ENCODE measurements at regions not wholly inside any gene's neighbourhood (a gene's known extent, or its start where the extent isn't known, plus 50 kb on each side); places are given as distances from the start of the nearest gene placed in this dataset.

DNA sequence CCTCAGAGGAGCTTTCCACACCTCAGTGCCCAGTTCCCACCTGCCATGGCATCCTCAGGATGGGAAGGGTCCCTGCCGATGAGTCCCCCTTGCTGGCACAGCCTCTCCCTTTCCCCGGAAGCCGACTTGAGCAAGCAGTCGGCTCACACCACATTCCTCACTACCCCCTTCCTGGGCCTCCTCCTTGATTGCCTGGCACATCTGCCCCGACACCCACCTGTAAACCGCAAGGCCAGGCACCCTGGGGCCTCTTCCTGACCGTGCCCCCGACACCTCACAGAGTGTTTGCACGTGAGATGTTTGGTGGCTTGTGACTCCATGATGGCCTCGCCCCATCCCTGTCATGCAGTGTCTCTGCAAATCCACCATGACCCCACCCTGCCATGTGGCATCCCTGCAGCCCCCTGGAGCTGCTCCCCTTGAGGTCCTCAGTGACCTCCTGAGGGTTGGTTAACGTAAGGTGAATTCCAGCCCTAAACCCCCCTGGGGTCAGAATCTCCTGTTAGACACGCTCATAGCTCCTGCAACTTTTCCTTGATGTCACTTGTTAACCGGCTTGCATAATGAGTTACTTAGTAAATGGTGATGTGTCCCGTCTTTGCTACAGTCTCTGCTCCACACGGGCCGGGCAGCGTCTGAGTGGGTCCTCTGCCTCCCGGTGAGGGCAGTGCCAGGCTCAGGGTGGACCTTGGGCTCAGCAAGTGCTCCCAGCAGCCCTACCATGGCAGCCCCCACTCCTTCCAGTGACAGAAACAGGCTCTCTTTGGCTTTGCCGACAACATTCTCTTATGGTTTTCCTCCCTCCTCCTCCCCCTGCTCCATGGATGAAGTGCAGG lies 115.9 kb upstream of the FRMD1 start:
- Histone ChIP-seq H3K36me3 (no peaks in the 10 kb centered on the region), H3K9me3 (no peaks in the 10 kb centered on the region), H3K4me1 (no peaks in the 10 kb centered on the region), H3K27me3 (no peaks in the 10 kb centered on the region), H3K27ac (no peak overlapping the region), H3K4me3 (no peak overlapping the region), H3K9ac (ENCODE audit: low read depth in 2 of 2, low read length in 2 of 2) (no peak overlapping the region)
- TF ChIP-seq, protein P1, sequence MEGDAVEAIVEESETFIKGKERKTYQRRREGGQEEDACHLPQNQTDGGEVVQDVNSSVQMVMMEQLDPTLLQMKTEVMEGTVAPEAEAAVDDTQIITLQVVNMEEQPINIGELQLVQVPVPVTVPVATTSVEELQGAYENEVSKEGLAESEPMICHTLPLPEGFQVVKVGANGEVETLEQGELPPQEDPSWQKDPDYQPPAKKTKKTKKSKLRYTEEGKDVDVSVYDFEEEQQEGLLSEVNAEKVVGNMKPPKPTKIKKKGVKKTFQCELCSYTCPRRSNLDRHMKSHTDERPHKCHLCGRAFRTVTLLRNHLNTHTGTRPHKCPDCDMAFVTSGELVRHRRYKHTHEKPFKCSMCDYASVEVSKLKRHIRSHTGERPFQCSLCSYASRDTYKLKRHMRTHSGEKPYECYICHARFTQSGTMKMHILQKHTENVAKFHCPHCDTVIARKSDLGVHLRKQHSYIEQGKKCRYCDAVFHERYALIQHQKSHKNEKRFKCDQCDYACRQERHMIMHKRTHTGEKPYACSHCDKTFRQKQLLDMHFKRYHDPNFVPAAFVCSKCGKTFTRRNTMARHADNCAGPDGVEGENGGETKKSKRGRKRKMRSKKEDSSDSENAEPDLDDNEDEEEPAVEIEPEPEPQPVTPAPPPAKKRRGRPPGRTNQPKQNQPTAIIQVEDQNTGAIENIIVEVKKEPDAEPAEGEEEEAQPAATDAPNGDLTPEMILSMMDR (IDR thresholded peaks at IDR 0.05) = no peak
- no peak for DNase-seq
- intact Hi-C loops (cut with DNase I) = loop anchor here (2.0 kb wide), 1 partner anchor 42 kb away; no protein-coding TSS in a partner anchor

DNA sequence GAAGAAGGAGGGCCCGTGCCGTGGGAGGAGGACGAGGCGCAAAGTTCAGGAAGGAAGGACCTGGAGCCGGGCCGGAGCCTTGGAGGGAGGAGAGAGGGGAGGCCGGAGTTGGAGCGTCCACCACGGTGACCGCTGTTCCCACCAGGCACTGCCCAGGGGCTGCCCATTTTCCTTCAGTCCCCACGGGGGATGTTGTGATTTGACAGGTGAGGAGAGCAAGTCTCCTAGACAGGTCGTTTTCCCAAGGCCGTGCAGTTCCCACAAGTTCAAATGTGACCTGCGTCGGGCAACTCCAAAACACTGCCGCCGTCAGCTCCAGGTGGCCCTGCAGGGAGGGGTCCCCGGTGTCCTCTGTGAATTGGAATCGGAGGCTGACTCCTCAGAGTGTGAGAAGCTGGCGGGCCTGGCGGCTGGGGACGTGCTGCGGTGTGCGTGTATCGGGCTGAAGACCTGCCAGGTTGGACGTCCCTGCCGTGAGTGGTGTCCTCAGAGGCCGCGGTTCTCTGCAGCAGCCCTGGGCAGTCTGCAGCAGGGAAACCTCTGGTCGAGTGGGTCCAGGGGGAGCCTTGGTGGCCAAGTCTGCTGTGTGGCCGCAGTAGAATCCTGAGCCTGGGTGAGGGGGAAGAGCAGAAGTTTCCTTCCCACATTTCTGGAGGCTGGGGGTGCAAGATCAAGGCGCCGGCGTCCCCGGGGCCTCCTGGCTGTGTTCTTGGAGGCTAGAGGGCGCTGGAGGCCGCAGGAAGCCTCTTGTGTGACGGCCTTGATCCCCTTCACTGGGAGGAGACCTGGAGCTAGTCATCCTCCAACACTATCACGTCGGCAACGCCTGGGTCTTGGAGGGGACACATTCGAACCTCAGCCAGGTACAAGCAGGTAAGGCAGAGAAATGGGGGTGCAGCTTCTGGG lies 115.1 kb upstream of the FRMD1 start:
- Histone ChIP-seq H3K27me3 (no peaks in the 10 kb centered on the region), H3K36me3 (no peaks in the 10 kb centered on the region), H3K27ac (no peak overlapping the region), H3K4me3 (no peak overlapping the region), H3K9ac (ENCODE audit: low read depth in 2 of 2, low read length in 2 of 2) (no peak overlapping the region), H3K9me3 (no peaks in the 10 kb centered on the region), H3K4me1 (no peaks in the 10 kb centered on the region)
- intact Hi-C loops (cut with DNase I) = loop anchor here (2.0 kb wide), 1 partner anchor 41 kb away; no protein-coding TSS in a partner anchor
- TF ChIP-seq, protein P1 (IDR thresholded peaks at IDR 0.05) = no peak
- no peak for DNase-seq

DNA sequence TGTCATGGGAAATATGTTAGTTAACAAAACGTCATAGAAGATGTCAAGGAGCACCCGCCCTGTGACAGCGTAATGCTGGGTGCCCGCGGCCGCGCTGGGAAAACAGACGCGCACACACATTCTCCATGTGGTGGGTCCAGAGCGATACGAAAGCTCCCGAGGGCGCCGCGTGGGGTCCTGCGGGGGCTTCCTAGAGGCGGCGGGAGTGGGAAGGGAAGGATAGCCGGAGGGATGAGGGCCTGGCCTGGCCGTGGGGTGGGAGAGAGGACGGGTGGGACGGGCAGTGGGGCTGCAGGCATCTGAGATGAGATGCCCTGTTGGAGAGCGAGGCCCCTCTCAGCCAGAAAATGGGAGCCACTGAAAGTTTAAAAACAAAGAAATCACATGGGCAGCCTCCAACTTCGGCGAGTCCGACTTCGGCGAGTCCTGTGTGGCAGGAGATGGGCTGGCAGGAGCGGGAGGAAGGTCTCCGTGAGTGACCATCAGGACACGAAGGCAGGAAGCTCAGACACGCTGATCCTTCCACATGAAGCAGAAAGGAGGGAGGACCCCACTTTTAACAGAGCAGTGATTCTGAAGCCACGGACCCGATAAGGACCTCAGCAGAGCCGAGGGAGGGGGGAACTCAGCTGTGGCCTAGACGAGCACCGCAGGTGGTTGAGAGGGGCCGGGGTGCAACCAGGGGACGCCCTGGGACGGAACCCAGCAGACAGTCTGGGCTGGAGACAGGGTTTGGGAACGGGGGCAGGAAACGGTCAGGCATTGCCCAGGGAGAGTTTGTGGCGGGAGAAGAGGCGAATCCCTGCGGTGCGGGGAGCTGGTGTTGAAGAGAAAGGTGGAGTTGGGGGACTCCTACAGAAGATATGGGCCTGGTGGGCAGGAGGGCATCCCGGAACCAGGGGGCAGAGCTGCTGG lies 114.1 kb upstream of the FRMD1 start:
- DNase-seq = no peak
- Histone ChIP-seq H3K9ac (ENCODE audit: low read depth in 2 of 2, low read length in 2 of 2) (no peak overlapping the region), H3K36me3 (no peaks in the 10 kb centered on the region), H3K4me3 (no peak overlapping the region), H3K9me3 (no peaks in the 10 kb centered on the region), H3K4me1 (no peaks in the 10 kb centered on the region), H3K27ac (no peak overlapping the region), H3K27me3 (no peaks in the 10 kb centered on the region)
- intact Hi-C loops (cut with DNase I) = no loop called here
- TF ChIP-seq, protein P1 (IDR thresholded peaks at IDR 0.05) = no peak

DNA sequence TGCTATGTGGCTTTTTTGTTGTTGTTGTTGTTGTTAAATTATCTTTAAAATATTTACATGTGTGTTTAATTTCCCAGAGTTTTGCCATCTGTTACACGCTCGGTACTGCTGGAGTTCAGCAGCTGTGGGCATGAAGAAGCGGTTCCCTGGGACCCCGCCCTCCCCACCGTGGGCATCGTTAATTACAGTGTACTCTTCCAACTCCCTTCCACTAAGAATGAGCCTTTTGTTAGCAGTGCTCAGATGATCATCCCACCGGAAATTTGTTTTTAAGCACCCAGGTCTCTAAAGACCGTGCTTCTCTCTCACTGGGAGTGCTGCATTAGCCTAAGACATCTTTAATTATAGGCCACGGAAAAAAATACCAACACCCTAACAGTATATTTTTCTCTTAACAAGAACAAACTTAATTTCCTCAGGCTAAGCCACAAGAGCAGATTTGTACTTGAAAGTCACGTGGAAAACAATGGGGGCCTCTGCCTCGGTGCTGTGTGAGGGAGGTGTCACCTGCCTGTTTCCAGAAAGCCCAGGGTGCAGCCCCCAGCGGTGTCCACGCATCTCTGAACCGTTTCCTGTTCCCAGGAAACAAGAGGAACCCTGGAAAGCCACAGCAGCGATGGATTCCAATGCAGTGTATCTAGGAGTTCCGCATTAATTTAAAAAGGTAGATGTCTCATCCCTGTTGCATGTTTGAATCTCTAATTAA lies 113.3 kb upstream of the FRMD1 start:
- peak; percentile 48 for DNase-seq
- H3K4me3 ChIP-seq = no peak overlapping the region
- H3K27me3 ChIP-seq = no peaks in the 10 kb centered on the region
- no peak overlapping the region for H3K27ac ChIP-seq
- no peaks in the 10 kb centered on the region for H3K36me3 ChIP-seq
- H3K4me1 ChIP-seq = no peaks in the 10 kb centered on the region
- no peak overlapping the region for H3K9ac ChIP-seq (ENCODE audit: low read depth in 2 of 2, low read length in 2 of 2)
- TF ChIP-seq, protein P1 (IDR thresholded peaks at IDR 0.05) = no peak
- intact Hi-C loops (cut with DNase I) = no loop called here
- no peaks in the 10 kb centered on the region for H3K9me3 ChIP-seq
